ENCODE measurements at regions not wholly inside any gene's neighbourhood (a gene's known extent, or its start where the extent isn't known, plus 50 kb on each side); places are given as distances from the start of the nearest gene placed in this dataset.
"Not testable (repeated sequence)": the region's sequence is repeated elsewhere in the genome, so short reads cannot be mapped to it uniquely, and the experiment has no call there.

- no peaks in the 10 kb centered on the region for H3K27me3 ChIP-seq (ENCODE audit: insufficient read depth, low read length, poor library complexity, severe bottlenecking)
- Mint-ChIP-seq H3K27me3 (no peaks in the 10 kb centered on the region), H3K36me3 (no peaks in the 10 kb centered on the region), H3K9me3 (peaks cover 0 to 16% (median 2%) of the 10 kb centered on the region in 5 donors), H3K4me3 (no peak overlapping the region), H3K4me1 (no peaks in the 10 kb centered on the region), H3K27ac (no peak overlapping the region)
- POLR2A ChIA-PET, result no interaction called here
- CTCF ChIA-PET, result no interaction called here
- H3K4me3 ChIP-seq (ENCODE audit: low read length), result no peak overlapping the region
- H3K4me1 ChIP-seq (ENCODE audit: insufficient read depth, low read length), result no peaks in the 10 kb centered on the region
- no peak overlapping the region for H3K27ac ChIP-seq (ENCODE audit: low read depth, low read length)
- no peaks in the 10 kb centered on the region for H3K9me3 ChIP-seq (ENCODE audit: low read length)
- H3K36me3 ChIP-seq (ENCODE audit: insufficient read depth, low read length), result no peaks in the 10 kb centered on the region
- DNase-seq, result no peak
Observed at GRCh38 chr13:84730376-84730775, 848.1 kb upstream of the SLITRK1 start.

GRCh38 chr13:84705982-84706710 is 823.9 kb upstream of the SLITRK1 start:
- H3K9me3 ChIP-seq (ENCODE audit: low read length), result no peaks in the 10 kb centered on the region
- Mint-ChIP-seq H3K9me3 (peaks cover 0 to 7% (median 0%) of the 10 kb centered on the region in 5 donors), H3K27ac (no peak overlapping the region), H3K27me3 (no peaks in the 10 kb centered on the region), H3K4me3 (no peak overlapping the region), H3K4me1 (no peaks in the 10 kb centered on the region), H3K36me3 (no peaks in the 10 kb centered on the region)
- no peak overlapping the region for H3K4me3 ChIP-seq (ENCODE audit: low read length)
- no peak overlapping the region for H3K27ac ChIP-seq (ENCODE audit: low read depth, low read length)
- H3K36me3 ChIP-seq (ENCODE audit: insufficient read depth, low read length), result no peaks in the 10 kb centered on the region
- no peak for DNase-seq
- no peaks in the 10 kb centered on the region for H3K27me3 ChIP-seq (ENCODE audit: insufficient read depth, low read length, poor library complexity, severe bottlenecking)
- ChIA-PET CTCF (no interaction called here), POLR2A (no interaction called here)
- H3K4me1 ChIP-seq (ENCODE audit: insufficient read depth, low read length), result no peaks in the 10 kb centered on the region

GRCh38 chr13:84702174-84702573 is 819.9 kb upstream of the SLITRK1 start:
- POLR2A ChIA-PET, result no interaction called here
- Histone ChIP-seq H3K27ac (ENCODE audit: low read depth, low read length) (no peak overlapping the region), H3K36me3 (ENCODE audit: insufficient read depth, low read length) (no peaks in the 10 kb centered on the region), H3K4me1 (ENCODE audit: insufficient read depth, low read length) (no peaks in the 10 kb centered on the region), H3K9me3 (ENCODE audit: low read length) (no peaks in the 10 kb centered on the region), H3K27me3 (ENCODE audit: insufficient read depth, low read length, poor library complexity, severe bottlenecking) (no peaks in the 10 kb centered on the region), H3K4me3 (ENCODE audit: low read length) (no peak overlapping the region)
- H3K4me3 Mint-ChIP-seq, result no peak overlapping the region
- no peaks in the 10 kb centered on the region for H3K4me1 Mint-ChIP-seq
- DNase-seq, result no peak
- CTCF ChIA-PET, result no interaction called here
- H3K27ac Mint-ChIP-seq, result no peak overlapping the region
- peaks cover 0 to 7% (median 0%) of the 10 kb centered on the region in 5 donors for H3K9me3 Mint-ChIP-seq
- no peaks in the 10 kb centered on the region for H3K36me3 Mint-ChIP-seq
- H3K27me3 Mint-ChIP-seq, result no peaks in the 10 kb centered on the region

- H3K9me3 ChIP-seq (ENCODE audit: low read length); H3K4me1 ChIP-seq (ENCODE audit: insufficient read depth, low read length); H3K9me3 Mint-ChIP-seq; H3K36me3 Mint-ChIP-seq; H3K4me3 ChIP-seq (ENCODE audit: low read length); DNase-seq; H3K27ac ChIP-seq (ENCODE audit: low read depth, low read length); H3K4me3 Mint-ChIP-seq; H3K4me1 Mint-ChIP-seq; H3K36me3 ChIP-seq (ENCODE audit: insufficient read depth, low read length); H3K27me3 ChIP-seq (ENCODE audit: insufficient read depth, low read length, poor library complexity, severe bottlenecking); H3K27me3 Mint-ChIP-seq; H3K27ac Mint-ChIP-seq; POLR2A ChIA-PET: not testable (repeated sequence)
- CTCF ChIA-PET, result interaction anchor here (1.1 kb wide), 1 partner anchor 26 kb away, joined by 3 read pairs; no protein-coding TSS in a partner anchor
Observed at GRCh38 chr13:84697591-84697990, 815.3 kb upstream of the SLITRK1 start.

GRCh38 chr13:84686973-84687372 is 804.7 kb upstream of the SLITRK1 start:
- no peak overlapping the region for H3K4me3 Mint-ChIP-seq
- H3K36me3 Mint-ChIP-seq, result no peaks in the 10 kb centered on the region
- H3K27ac Mint-ChIP-seq, result no peak overlapping the region
- no peaks in the 10 kb centered on the region for H3K27me3 ChIP-seq (ENCODE audit: insufficient read depth, low read length, poor library complexity, severe bottlenecking)
- no peak for DNase-seq
- ChIA-PET CTCF (no interaction called here), POLR2A (no interaction called here)
- H3K9me3 Mint-ChIP-seq, result peaks cover 0 to 3% (median 0%) of the 10 kb centered on the region in 5 donors
- no peaks in the 10 kb centered on the region for H3K27me3 Mint-ChIP-seq
- no peaks in the 10 kb centered on the region for H3K4me1 Mint-ChIP-seq
- no peak overlapping the region for H3K4me3 ChIP-seq (ENCODE audit: low read length)
- H3K4me1 ChIP-seq (ENCODE audit: insufficient read depth, low read length), result no peaks in the 10 kb centered on the region
- H3K9me3 ChIP-seq (ENCODE audit: low read length), result no peaks in the 10 kb centered on the region
- no peak overlapping the region for H3K27ac ChIP-seq (ENCODE audit: low read depth, low read length)
- no peaks in the 10 kb centered on the region for H3K36me3 ChIP-seq (ENCODE audit: insufficient read depth, low read length)

- H3K36me3 Mint-ChIP-seq, result no peaks in the 10 kb centered on the region
- H3K9me3 Mint-ChIP-seq, result peaks cover 0 to 5% (median 0%) of the 10 kb centered on the region in 5 donors
- POLR2A ChIA-PET, result no interaction called here
- Histone ChIP-seq H3K4me1 (ENCODE audit: insufficient read depth, low read length) (no peaks in the 10 kb centered on the region), H3K4me3 (ENCODE audit: low read length) (no peak overlapping the region), H3K9me3 (ENCODE audit: low read length) (no peaks in the 10 kb centered on the region), H3K27me3 (ENCODE audit: insufficient read depth, low read length, poor library complexity, severe bottlenecking) (no peaks in the 10 kb centered on the region), H3K27ac (ENCODE audit: low read depth, low read length) (no peak overlapping the region), H3K36me3 (ENCODE audit: insufficient read depth, low read length) (no peaks in the 10 kb centered on the region)
- H3K4me3 Mint-ChIP-seq, result no peak overlapping the region
- H3K4me1 Mint-ChIP-seq, result no peaks in the 10 kb centered on the region
- no peak overlapping the region for H3K27ac Mint-ChIP-seq
- CTCF ChIA-PET, result no interaction called here
- H3K27me3 Mint-ChIP-seq, result no peaks in the 10 kb centered on the region
- DNase-seq, result no peak
Observed at GRCh38 chr13:84686458-84686857, 804.2 kb upstream of the SLITRK1 start.

- H3K36me3 ChIP-seq (ENCODE audit: insufficient read depth, low read length), result no peaks in the 10 kb centered on the region
- ChIA-PET CTCF (no interaction called here), POLR2A (no interaction called here)
- no peak overlapping the region for H3K27ac ChIP-seq (ENCODE audit: low read depth, low read length)
- DNase-seq, result no peak
- no peaks in the 10 kb centered on the region for H3K27me3 ChIP-seq (ENCODE audit: insufficient read depth, low read length, poor library complexity, severe bottlenecking)
- no peaks in the 10 kb centered on the region for H3K9me3 ChIP-seq (ENCODE audit: low read length)
- Mint-ChIP-seq H3K36me3 (no peaks in the 10 kb centered on the region), H3K27me3 (no peaks in the 10 kb centered on the region), H3K4me3 (no peak overlapping the region), H3K9me3 (peaks cover 0 to 10% (median 5%) of the 10 kb centered on the region in 5 donors), H3K27ac (no peak overlapping the region), H3K4me1 (no peaks in the 10 kb centered on the region)
- H3K4me3 ChIP-seq (ENCODE audit: low read length), result no peak overlapping the region
- H3K4me1 ChIP-seq (ENCODE audit: insufficient read depth, low read length), result no peaks in the 10 kb centered on the region
Observed at GRCh38 chr13:84684804-84685203, 802.5 kb upstream of the SLITRK1 start.

GRCh38 chr13:84684048-84684662 is 801.9 kb upstream of the SLITRK1 start:
- H3K27ac Mint-ChIP-seq, result no peak overlapping the region
- Histone ChIP-seq H3K9me3 (ENCODE audit: low read length) (no peaks in the 10 kb centered on the region), H3K4me1 (ENCODE audit: insufficient read depth, low read length) (no peaks in the 10 kb centered on the region), H3K4me3 (ENCODE audit: low read length) (no peak overlapping the region), H3K27me3 (ENCODE audit: insufficient read depth, low read length, poor library complexity, severe bottlenecking) (no peaks in the 10 kb centered on the region), H3K27ac (ENCODE audit: low read depth, low read length) (no peak overlapping the region), H3K36me3 (ENCODE audit: insufficient read depth, low read length) (no peaks in the 10 kb centered on the region)
- H3K27me3 Mint-ChIP-seq, result no peaks in the 10 kb centered on the region
- no peak overlapping the region for H3K4me3 Mint-ChIP-seq
- no peaks in the 10 kb centered on the region for H3K4me1 Mint-ChIP-seq
- ChIA-PET POLR2A (no interaction called here), CTCF (no interaction called here)
- H3K9me3 Mint-ChIP-seq, result peaks cover 0 to 10% (median 5%) of the 10 kb centered on the region in 5 donors
- DNase-seq, result no peak
- no peaks in the 10 kb centered on the region for H3K36me3 Mint-ChIP-seq
